ENCODE measurements at regions not wholly inside any gene's neighbourhood (a gene's known extent, or its start where the extent isn't known, plus 50 kb on each side); places are given as distances from the start of the nearest gene placed in this dataset.

- 11% methylated on average over 26 of the region's 26 CpGs for WGBS, 2 donors
- Histone ChIP-seq H3K4me3 (peak overlapping the region; percentile 5 to 59 (median 59)), H3K36me3 (no peaks in the 10 kb centered on the region), H3K4me1 (peaks cover 0 to 19% (median 4%) of the 10 kb centered on the region in 3 donors), H3K27me3 (no peaks in the 10 kb centered on the region), H3K9me3 (no peaks in the 10 kb centered on the region), H3K27ac (peak overlapping the region; percentile 81 to 88 (median 86))
- intact Hi-C loops (cut with DNase I), result no loop called here
- DNase-seq (peak; percentile 30 to 79 (median 50)), ATAC-seq (peak; percentile 49 to 70 (median 52)), FAIRE-seq (no peak)
- no peak for TF ChIP-seq CTCF (IDR thresholded peaks at IDR 0.05)
Measured at GRCh38 chr5:56481428-56482357, 248.6 kb upstream of the ANKRD55 start.

GRCh38 chr5:56480705-56481427 is 247.7 kb upstream of the ANKRD55 start:
- Histone ChIP-seq H3K27ac (peak overlapping the region; percentile 81 to 88 (median 86)), H3K4me3 (peak overlapping the region; percentile 5 to 59 (median 59)), H3K4me1 (peaks cover 2 to 21% (median 4%) of the 10 kb centered on the region in 3 donors), H3K9me3 (no peaks in the 10 kb centered on the region), H3K36me3 (no peaks in the 10 kb centered on the region), H3K27me3 (no peaks in the 10 kb centered on the region)
- TF ChIP-seq CTCF (IDR thresholded peaks at IDR 0.05), result no peak
- FAIRE-seq (no peak), DNase-seq (peak; percentile 50 to 73 (median 60)), ATAC-seq (peak; percentile 63 to 76 (median 70))
- WGBS, 2 donors, result 0 to 1% methylated on average over 48 to 62 of the region's 62 CpGs
- intact Hi-C loops (cut with DNase I), result no loop called here

- FAIRE-seq, result no peak
- no peak for DNase-seq
- ATAC-seq, result peak; percentile 25 to 54 (median 40)
- Histone ChIP-seq H3K9me3 (no peaks in the 10 kb centered on the region), H3K36me3 (no peaks in the 10 kb centered on the region), H3K27ac (peak overlapping the region; percentile 81 to 88 (median 86)), H3K4me3 (peak overlapping the region; percentile 5 to 59 (median 59)), H3K4me1 (peaks cover 4 to 21% (median 4%) of the 10 kb centered on the region in 3 donors), H3K27me3 (no peaks in the 10 kb centered on the region)
- intact Hi-C loops (cut with DNase I), result no loop called here
- 9 to 10% methylated on average over 15 of the region's 15 CpGs for WGBS, 2 donors
- no peak for TF ChIP-seq CTCF (IDR thresholded peaks at IDR 0.05)
Measured at GRCh38 chr5:56480078-56480704, 247.1 kb upstream of the ANKRD55 start.

GRCh38 chr5:56479696-56480077 is 246.6 kb upstream of the ANKRD55 start:
- Histone ChIP-seq H3K4me3 (peak overlapping the region in 2 of 4 donors; percentile 59), H3K4me1 (peaks cover 4 to 21% (median 4%) of the 10 kb centered on the region in 3 donors), H3K27ac (peak overlapping the region; percentile 81 to 88 (median 86)), H3K9me3 (no peaks in the 10 kb centered on the region), H3K36me3 (no peaks in the 10 kb centered on the region), H3K27me3 (no peaks in the 10 kb centered on the region)
- TF ChIP-seq CTCF (IDR thresholded peaks at IDR 0.05), result no peak
- ATAC-seq (peak in 3 of 4 donors; percentile 5 to 26 (median 6)), FAIRE-seq (no peak), DNase-seq (no peak)
- intact Hi-C loops (cut with DNase I), result no loop called here
- whole genome bisulfite sequencing, 2 donors, result 20 to 22% methylated on average over 9 of the region's 9 CpGs
